ENCODE measurements at regions not wholly inside any gene's neighbourhood (a gene's known extent, or its start where the extent isn't known, plus 50 kb on each side); places are given as distances from the start of the nearest gene placed in this dataset.

GRCh38 chr2:37441055-37441454, 96.6 kb downstream of the QPCT start:
- TF ChIP-seq CTCF (conservative IDR thresholded peaks at IDR 0.05; ENCODE audit: low read depth, low read length) (no peak), RCOR1 (IDR thresholded peaks at IDR 0.05; ENCODE audit: insufficient replicate concordance, low read length) (no peak), MXI1 (IDR thresholded peaks at IDR 0.05; ENCODE audit: borderline replicate concordance, low read depth, low read length) (no peak), POLR2A (IDR thresholded peaks at IDR 0.05; ENCODE audit: low read depth, low read length) (no peak), CHD1 (IDR thresholded peaks at IDR 0.05; ENCODE audit: low read depth, low read length) (no peak)

Measured in IMR-90 (cell line).